NCI-H1105 treated with DMSO at 0.1 percent for 48 hours (cell line): ENCODE measurements at regions not wholly inside any gene's neighbourhood (a gene's known extent, or its start where the extent isn't known, plus 50 kb on each side); places are given as distances from the start of the nearest gene placed in this dataset.
"Not testable (repeated sequence)": the region's sequence is repeated elsewhere in the genome, so short reads cannot be mapped to it uniquely, and the experiment has no call there.

Experiments
- DNase-seq: peaks from one replicate; lab custom pipeline; 2025; lab: John Stamatoyannopoulos, UW

DNA sequence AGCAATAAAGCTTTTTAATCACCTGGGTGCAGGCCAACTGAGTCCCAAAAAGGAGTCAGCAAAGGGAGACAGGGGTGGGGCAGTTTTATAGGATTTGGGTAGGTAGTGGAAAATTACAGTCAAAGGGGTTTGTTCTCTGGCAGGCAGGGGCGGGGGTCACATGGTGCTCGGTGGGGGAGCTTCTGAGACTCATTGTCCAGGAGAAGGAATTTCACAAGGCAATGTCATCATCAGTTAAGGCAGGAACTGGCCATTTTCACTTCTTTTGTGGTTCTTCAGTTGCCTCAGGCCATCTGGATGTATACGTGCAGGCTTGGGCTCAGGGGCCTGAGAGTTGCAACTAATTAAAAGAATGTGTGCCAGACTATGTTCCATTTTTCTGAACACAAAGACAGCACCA lies 147.5 kb upstream of the SCN7A start:
- DNase-seq, result not testable (repeated sequence)

- DNase-seq, result no peak
Measured at GRCh38 chr2:166637051-166637450, 143.0 kb upstream of the SCN7A start.

DNA sequence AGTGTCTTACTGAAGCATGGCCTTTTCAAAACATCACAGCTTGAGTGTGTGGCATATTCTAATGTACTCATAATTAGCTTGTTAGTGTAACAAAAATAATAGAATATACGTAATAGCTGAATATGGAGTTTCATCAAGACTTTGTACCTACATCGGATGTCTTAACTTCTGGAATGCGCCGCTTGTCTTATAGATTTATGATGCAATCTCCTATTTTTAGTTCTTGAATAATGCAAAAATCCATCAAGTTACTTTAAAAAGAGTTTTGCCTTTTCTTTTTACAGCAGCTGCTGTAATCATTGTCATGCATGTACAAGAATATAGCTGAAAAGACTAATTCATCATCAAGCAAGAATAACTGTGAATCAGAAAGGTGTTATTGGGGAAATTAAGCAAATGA lies 140.7 kb upstream of the SCN7A start:
- no peak for DNase-seq

GRCh38 chr2:166632616-166633015 lies 138.6 kb upstream of the SCN7A start:
- peak; percentile 7 for DNase-seq

GRCh38 chr2:166628478-166629136 lies 134.6 kb upstream of the SCN7A start:
- no peak for DNase-seq

DNA sequence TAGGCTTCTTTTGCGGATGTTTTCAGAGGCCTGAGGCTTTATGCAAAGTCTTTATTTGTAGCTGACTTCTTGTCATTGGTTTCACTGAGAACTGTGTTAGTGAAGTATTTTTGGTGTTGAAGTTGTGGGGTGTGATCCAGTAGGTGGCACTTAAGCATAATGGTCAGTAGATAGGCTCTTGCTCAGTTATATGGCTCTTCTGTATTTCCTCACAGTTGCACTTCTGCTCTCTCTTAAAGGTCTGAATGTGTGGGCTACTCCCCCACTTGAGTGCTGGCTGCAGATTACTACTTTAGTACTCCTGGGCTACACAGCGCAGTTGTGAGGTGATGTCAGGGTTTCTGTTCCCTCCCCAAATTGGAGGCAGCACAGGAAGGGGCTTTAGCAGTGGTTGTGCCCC lies 133.8 kb upstream of the SCN7A start:
- DNase-seq, result no peak

DNA sequence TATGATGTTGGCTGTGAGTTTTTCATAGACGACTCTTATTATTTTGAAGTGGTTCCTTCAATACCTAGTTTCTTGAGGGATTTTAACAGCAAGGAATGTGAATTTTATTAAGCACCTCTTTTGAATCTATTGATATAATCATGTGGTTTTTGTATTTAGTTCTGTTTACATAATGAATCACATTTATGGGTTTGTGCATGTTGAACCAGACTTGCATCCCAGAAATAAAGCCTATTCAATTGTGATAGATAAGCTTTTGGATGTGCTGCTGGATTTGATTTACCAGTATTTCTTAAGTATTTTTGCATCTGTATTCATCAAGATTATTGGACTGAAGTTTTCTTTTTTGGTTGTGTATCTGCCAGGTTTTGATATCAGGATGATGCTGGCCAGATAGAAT lies 131.6 kb upstream of the SCN7A start:
- DNase-seq, result no peak

GRCh38 chr2:166614503-166614902 lies 120.5 kb upstream of the SCN7A start:
- peak; percentile 93 for DNase-seq

- DNase-seq, result peak; percentile 65
Measured at GRCh38 chr2:166614029-166614428, 120.0 kb upstream of the SCN7A start.

GRCh38 chr2:166613226-166613625 lies 119.2 kb upstream of the SCN7A start:
- no peak for DNase-seq

GRCh38 chr2:166612214-166612613 lies 118.2 kb upstream of the SCN7A start:
- no peak for DNase-seq

DNA sequence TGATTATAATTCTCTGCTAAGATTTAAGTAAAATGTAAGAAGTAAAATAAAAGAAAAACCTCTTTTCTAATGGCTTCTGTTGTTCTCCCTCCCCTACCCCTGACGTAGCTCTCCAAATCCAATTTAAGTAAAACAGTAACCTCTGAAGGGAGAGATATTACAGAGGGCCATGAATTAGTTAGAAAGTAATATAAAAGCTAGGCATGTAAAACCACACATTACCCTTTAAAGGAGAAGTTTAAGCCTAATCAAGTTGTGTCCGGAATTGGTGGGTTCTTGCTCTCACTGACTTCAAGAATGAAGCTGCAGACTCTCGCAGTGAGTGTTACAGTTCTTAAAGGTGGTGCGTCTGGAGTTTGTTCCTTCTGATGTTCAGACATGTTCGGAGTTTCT lies 116.9 kb upstream of the SCN7A start:
- DNase-seq, result no peak

GRCh38 chr2:166610180-166610912 lies 116.3 kb upstream of the SCN7A start:
- no peak for DNase-seq

- DNase-seq, result no peak
Measured at GRCh38 chr2:166609183-166609959, 115.3 kb upstream of the SCN7A start.

DNA sequence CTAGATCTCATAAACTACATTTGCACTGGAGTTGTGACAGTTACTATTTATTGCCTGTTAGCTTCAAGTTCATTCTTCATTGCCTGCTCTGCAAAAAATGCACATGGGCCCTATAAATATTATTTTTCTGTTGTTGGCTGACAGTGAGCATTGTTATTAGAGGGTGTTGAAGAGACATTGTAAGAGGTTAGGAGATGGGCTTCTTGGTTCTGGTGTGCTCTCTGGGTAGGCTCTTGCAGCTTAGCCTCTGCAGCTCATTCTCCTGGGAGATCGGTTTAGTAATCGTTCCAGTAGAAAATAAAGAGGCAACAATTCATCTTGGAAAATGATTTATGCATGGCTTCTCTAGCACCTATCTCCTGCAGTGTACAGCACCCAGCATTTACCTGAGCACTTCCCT lies 113.8 kb upstream of the SCN7A start:
- no peak for DNase-seq

DNA sequence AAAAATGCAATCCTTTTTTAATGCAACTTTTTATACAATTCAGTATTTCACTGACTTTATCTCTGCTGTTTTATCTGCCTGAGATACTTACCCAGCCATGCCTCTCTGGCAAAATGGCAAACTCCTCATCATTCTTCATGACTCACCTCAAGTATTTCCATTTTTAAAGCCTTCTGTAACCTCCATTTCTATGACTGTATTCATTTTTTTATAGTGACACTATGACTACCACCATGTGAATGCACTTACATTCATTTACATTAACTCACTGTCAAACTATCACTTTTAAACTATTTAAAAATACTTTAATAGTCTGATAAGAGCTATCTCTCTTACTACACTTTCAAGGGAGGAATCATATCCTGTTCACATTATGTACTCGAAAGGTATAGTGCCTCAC lies 99.4 kb upstream of the SCN7A start:
- DNase-seq, result no peak

DNA sequence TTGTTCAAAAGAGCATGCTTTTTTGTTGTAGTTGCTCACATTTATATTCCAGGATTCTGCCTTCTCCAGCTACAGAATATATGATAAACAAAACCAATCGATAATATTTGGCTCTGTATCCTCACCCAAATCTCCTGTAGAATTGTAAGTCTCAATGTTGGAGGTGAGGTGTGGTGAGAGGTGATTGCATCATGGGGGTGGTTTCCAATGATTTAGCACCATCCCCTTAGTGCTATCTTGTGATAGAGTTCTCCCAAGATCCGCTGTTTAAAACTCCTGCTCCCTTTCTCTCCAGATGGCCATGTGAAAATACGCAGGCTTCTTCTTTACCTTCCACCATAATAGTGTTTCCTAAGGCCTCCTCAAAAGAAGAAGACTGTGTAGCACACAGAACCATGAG lies 98.7 kb upstream of the SCN7A start:
- DNase-seq, result no peak

- DNase-seq, result no peak
Measured at GRCh38 chr2:166591226-166591625, 97.2 kb upstream of the SCN7A start.

DNA sequence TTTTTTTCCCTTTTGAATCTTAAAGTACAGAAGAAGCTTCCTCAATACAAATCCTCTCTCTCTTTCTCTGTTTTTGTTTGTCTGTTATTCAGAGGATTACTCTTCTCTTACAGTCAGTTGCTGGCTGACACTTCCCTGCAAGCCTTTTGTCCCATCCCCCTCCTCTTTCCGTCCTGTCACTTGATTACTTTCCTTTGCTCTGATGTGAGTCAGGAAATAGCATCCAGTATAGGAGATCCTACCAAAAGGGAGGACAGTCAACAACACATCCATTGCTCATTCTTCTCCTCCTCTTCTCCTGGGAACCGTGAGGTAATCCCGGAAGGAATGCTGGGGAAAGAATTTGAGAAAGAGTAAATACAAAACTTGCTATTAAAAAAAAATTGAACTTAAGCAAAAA lies 79.3 kb upstream of the SCN7A start:
- no peak for DNase-seq

GRCh38 chr2:166572937-166573336 lies 78.9 kb upstream of the SCN7A start:
- no peak for DNase-seq

DNA sequence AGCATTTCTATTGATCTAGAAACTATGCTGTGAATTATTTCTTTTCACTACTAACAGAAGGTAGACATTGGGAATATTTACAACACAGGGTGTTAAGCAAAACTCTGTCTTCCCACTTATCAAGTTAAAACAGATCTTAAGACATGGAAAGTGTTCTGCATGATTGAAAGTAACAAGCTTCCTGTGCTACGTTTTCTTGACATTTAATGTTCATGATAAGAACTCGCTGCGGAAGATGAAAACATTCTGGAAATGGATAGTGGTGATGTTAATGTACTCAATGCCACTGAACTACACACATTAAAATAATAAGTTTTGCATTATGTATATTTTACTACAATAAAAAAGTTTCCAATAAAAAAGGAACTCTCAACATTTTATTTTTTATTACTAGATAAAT lies 74.4 kb upstream of the SCN7A start:
- DNase-seq, result no peak

GRCh38 chr2:166565501-166565900 lies 71.5 kb upstream of the SCN7A start:
- DNase-seq, result no peak

GRCh38 chr2:166563894-166564293 lies 69.8 kb upstream of the SCN7A start:
- no peak for DNase-seq
